Loucy (cell line): ENCODE measurements at regions not wholly inside any gene's neighbourhood (a gene's known extent, or its start where the extent isn't known, plus 50 kb on each side); places are given as distances from the start of the nearest gene placed in this dataset.

Experiments
- H2AFZ ChIP-seq: fragments of 200-600 bp; sonication (generic); 2 replicates; pipeline ENCODE4 v1.6.0; 2016; ENCODE audit warnings: antibody characterized with exemption, mild to moderate bottlenecking, low read length, moderate library complexity
- H3F3A ChIP-seq: fragments of 200-600 bp; 2 replicates; pipeline ENCODE4 v1.6.0; 2016; ENCODE audit warnings: antibody characterized with exemption, low read depth, mild to moderate bottlenecking
- H3K27me3 ChIP-seq: fragments of 200-600 bp; sonication (generic); 2 replicates; pipeline ENCODE4 v1.6.1; 2014; ENCODE audit warnings: low read length, mild to moderate bottlenecking; ENCODE audit not compliant: insufficient read depth, poor library complexity, severe bottlenecking
- H3K36me3 ChIP-seq: fragments of 200-600 bp; sonication (generic); 2 replicates; pipeline ENCODE4 v1.6.1; 2016; ENCODE audit warnings: low read length; ENCODE audit not compliant: insufficient read depth
- H3K4me1 ChIP-seq: fragments of 200-600 bp; sonication (generic); 2 replicates; pipeline ENCODE4 v1.5.1; 2014; ENCODE audit warnings: low read length, mild to moderate bottlenecking; ENCODE audit not compliant: insufficient read depth, poor library complexity, severe bottlenecking
- H3K4me2 ChIP-seq: fragments of 200-600 bp; sonication (generic); 2 replicates; pipeline ENCODE4 v1.6.0; 2014; ENCODE audit warnings: antibody characterized with exemption, low read length, low read depth, mild to moderate bottlenecking; ENCODE audit not compliant: poor library complexity, severe bottlenecking
- H3K4me3 ChIP-seq: fragments of 200-600 bp; sonication (generic); 2 replicates; pipeline ENCODE4 v1.5.1; 2014; ENCODE audit warnings: low read length, mild to moderate bottlenecking, mixed read lengths; ENCODE audit not compliant: poor library complexity, severe bottlenecking
- H3K79me2 ChIP-seq: fragments of 200-600 bp; sonication (generic); 2 replicates; pipeline ENCODE4 v1.6.1; 2014; ENCODE audit warnings: low read length; ENCODE audit not compliant: insufficient read depth
- H3K9ac ChIP-seq: fragments of 200-600 bp; sonication (generic); 2 replicates; pipeline ENCODE4 v1.6.0; 2014; ENCODE audit warnings: mild to moderate bottlenecking, low read depth, low read length, moderate library complexity; ENCODE audit not compliant: poor library complexity, severe bottlenecking
- H3K9me2 ChIP-seq: fragments of 200-600 bp; sonication (generic); replicated peaks from 2 replicates; pipeline ENCODE4 v1.6.1; 2016; ENCODE audit warnings: low read depth, low read length, mixed read lengths
- H3K9me3 ChIP-seq: fragments of 200-600 bp; sonication (generic); 2 replicates; pipeline ENCODE4 v1.6.1; 2014; ENCODE audit warnings: mild to moderate bottlenecking, antibody characterized with exemption, low read length, low read depth; ENCODE audit not compliant: insufficient read depth
- H4K20me1 ChIP-seq: fragments of 200-600 bp; sonication (generic); 2 replicates; pipeline ENCODE4 v1.6.0; 2014; ENCODE audit warnings: antibody characterized with exemption, low read length, mild to moderate bottlenecking; ENCODE audit not compliant: insufficient read depth, poor library complexity, severe bottlenecking
- EZH2phosphoT487 ChIP-seq: fragments of 200-600 bp; IDR thresholded peaks from 2 replicates; pipeline ENCODE4 v1.6.1; 2018; ENCODE audit warnings: antibody characterized with exemption, mild to moderate bottlenecking, moderate library complexity, borderline replicate concordance
- TF ChIP-seq, protein P1 (sequence below): fragments of 200-600 bp; sonication (generic); conservative IDR thresholded peaks from 2 replicates; pipeline ENCODE4 v1.5.1; 2014; ENCODE audit warnings: mild to moderate bottlenecking, antibody characterized with exemption, low read length

DNA sequence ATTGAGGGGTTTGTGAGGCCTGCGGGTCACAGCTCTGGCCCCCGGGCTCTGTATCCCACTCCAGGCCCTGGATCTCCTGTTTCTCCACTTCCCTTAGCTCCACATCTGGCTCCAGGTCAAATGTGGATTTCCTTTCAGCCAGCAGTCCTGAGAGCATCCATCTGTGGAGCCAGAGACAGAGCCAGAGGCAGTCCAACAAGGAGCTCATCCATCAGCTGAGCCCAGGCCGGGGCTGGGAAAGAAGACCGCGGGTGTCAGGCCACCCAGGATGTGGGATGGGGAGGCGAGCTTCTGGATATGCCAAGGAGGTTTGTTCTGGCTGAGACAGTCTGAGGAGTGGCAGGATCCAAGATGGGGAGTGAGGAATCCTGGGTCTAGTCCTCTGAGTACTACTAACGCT lies 91.7 kb downstream of the EFNB1 start:
- H3K4me1 ChIP-seq: no peaks in the 10 kb centered on the region
- no peaks in the 10 kb centered on the region for H3K79me2 ChIP-seq
- H3K9me3 ChIP-seq: no peaks in the 10 kb centered on the region
- no peak overlapping the region for H3K4me3 ChIP-seq
- H4K20me1 ChIP-seq: no peaks in the 10 kb centered on the region
- H3K9me2 ChIP-seq: no peaks in the 10 kb centered on the region
- H3K36me3 ChIP-seq: no peaks in the 10 kb centered on the region
- no peak overlapping the region for H3K9ac ChIP-seq
- no peak overlapping the region for H3K4me2 ChIP-seq
- no peak overlapping the region for H2AFZ ChIP-seq
- no peaks in the 10 kb centered on the region for H3K27me3 ChIP-seq
- TF ChIP-seq, protein P1, sequence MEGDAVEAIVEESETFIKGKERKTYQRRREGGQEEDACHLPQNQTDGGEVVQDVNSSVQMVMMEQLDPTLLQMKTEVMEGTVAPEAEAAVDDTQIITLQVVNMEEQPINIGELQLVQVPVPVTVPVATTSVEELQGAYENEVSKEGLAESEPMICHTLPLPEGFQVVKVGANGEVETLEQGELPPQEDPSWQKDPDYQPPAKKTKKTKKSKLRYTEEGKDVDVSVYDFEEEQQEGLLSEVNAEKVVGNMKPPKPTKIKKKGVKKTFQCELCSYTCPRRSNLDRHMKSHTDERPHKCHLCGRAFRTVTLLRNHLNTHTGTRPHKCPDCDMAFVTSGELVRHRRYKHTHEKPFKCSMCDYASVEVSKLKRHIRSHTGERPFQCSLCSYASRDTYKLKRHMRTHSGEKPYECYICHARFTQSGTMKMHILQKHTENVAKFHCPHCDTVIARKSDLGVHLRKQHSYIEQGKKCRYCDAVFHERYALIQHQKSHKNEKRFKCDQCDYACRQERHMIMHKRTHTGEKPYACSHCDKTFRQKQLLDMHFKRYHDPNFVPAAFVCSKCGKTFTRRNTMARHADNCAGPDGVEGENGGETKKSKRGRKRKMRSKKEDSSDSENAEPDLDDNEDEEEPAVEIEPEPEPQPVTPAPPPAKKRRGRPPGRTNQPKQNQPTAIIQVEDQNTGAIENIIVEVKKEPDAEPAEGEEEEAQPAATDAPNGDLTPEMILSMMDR: no peak
- TF ChIP-seq EZH2phosphoT487: no peak
- no peaks in the 10 kb centered on the region for H3F3A ChIP-seq

DNA sequence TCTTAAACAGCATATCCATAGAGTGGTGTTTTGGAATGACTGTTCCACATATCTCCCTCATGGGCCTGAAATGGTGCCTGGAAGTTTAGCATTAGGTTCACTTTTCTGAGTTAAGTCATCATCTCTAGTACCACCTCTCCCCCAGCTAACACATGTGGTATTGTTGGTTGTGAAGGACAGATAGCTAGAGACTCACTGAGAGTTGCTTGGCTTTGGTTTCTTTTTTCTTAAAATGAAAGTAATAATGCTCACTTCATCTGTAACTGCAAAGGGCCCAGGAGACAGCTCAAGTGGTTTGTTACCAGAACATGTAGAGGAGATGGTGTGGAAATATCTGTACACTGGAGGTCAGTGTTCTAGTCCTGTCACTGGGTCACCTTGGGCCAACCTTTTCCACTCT lies 90.9 kb downstream of the EFNB1 start:
- Histone ChIP-seq H3K4me3 (no peak overlapping the region), H3F3A (no peaks in the 10 kb centered on the region), H3K36me3 (no peaks in the 10 kb centered on the region), H3K4me2 (no peak overlapping the region), H2AFZ (no peak overlapping the region), H3K9ac (no peak overlapping the region), H4K20me1 (no peaks in the 10 kb centered on the region), H3K4me1 (no peaks in the 10 kb centered on the region), H3K9me2 (no peaks in the 10 kb centered on the region), H3K9me3 (no peaks in the 10 kb centered on the region), H3K27me3 (no peaks in the 10 kb centered on the region), H3K79me2 (no peaks in the 10 kb centered on the region)
- TF ChIP-seq, protein P1: no peak
- no peak for TF ChIP-seq EZH2phosphoT487

DNA sequence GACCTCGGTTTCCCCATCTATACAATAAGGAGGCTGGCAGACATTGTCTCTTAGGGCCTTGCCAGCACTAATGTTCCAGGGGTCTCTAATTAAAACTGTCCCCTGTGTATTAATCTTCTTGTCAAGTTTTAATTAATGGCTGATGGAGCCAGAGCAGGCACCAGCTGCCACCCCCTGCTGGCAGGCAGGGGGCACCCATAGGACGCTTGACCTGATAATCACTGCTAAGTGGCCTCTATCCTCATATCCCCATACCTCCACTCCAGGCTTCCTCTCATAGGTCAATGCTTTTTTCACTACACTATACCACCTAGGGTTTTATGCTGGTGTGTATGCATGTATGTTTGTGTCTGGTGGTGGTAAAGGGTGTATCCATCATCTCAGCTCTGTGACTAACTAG lies 89.4 kb downstream of the EFNB1 start:
- Histone ChIP-seq H2AFZ (no peak overlapping the region), H3K27me3 (no peaks in the 10 kb centered on the region), H4K20me1 (no peaks in the 10 kb centered on the region), H3F3A (no peaks in the 10 kb centered on the region), H3K36me3 (no peaks in the 10 kb centered on the region), H3K9me3 (no peaks in the 10 kb centered on the region), H3K4me3 (no peak overlapping the region), H3K79me2 (no peaks in the 10 kb centered on the region), H3K4me2 (no peak overlapping the region), H3K9ac (no peak overlapping the region), H3K9me2 (no peaks in the 10 kb centered on the region), H3K4me1 (no peaks in the 10 kb centered on the region)
- TF ChIP-seq, protein P1: peak; percentile 26; the same call in 1 of the 2 replicates
- no peak for TF ChIP-seq EZH2phosphoT487
